HG02973 (cell line): ENCODE measurements at regions not wholly inside any gene's neighbourhood (a gene's known extent, or its start where the extent isn't known, plus 50 kb on each side); places are given as distances from the start of the nearest gene placed in this dataset.
A peak's percentile ranks its signal among the peaks of the same experiment; 100 is the strongest.
"Not testable (repeated sequence)": the region's sequence is repeated elsewhere in the genome, so short reads cannot be mapped to it uniquely, and the experiment has no call there.

Experiments used
- ATAC-seq: cut with Tn5 transposase; IDR thresholded peaks from one replicate; pipeline ENCODE4 v1.9.1; 2021; ENCODE audit warnings: moderate library complexity; ENCODE audit not compliant: unreplicated experiment

DNA sequence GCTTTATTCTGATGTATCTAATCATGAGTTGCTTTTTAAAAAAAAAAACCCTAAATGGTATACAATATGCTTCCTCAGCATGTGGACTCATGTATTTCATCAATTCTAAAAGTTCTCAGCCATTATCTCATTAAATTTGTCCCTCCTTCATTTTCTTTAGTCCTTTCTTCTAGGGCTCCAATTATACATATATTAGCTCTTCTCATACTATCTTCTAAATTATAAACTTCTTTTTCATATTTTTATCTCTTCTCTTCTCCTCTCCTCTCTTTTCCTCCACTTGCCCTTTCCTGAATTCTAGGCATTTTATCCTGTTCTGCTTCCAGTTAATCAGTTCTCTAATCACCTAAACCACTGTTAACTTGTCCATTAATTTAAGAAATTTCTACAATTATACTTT, 55.0 kb upstream of the IL33 start:
- ATAC-seq, result no peak

DNA sequence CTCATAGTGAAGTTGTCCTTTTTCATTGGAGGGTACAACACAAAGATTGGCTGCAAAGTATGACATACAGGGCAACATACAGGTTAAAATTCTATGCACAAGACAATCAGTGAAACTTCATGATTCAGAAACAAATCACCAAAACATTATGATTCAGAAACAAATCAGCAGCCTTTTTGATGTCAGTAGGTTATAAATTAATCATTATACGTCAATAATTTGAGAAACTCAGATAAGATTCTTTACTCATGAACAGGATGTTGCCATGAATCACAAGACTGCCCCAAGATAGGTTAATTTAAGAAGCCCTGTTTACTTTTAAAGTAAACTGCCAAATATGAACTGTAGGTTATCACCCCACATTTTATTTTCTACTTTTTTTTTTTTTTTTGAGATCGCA, 62.2 kb upstream of the IL33 start:
- ATAC-seq, result no peak

- no peak for ATAC-seq
Measured at GRCh38 chr9:6152788-6153187, 62.8 kb upstream of the IL33 start.

GRCh38 chr9:6150483-6150882, 65.1 kb upstream of the IL33 start:
- ATAC-seq, result no peak

DNA sequence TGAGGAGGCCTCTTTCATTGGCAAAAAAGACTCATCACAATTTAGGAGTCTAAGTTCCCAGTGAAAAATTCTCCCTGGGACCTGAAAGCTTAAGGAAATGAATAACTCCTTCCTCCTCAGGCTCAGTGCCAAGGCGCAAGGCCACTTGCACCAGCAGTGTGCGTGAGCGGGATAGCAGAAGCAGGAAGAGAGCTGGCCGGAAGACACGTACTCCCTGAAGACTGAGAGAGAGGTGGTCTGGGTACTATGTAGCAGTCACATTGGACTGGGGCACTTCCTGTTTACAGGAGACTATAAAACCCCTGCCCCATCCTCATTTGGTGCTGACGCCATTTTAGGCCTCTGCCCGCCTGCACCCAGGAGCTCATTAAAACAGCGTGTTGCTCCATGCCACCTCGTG, 66.3 kb upstream of the IL33 start:
- no peak for ATAC-seq

- ATAC-seq, result no peak
Measured at GRCh38 chr9:6147846-6148245, 67.8 kb upstream of the IL33 start.

DNA sequence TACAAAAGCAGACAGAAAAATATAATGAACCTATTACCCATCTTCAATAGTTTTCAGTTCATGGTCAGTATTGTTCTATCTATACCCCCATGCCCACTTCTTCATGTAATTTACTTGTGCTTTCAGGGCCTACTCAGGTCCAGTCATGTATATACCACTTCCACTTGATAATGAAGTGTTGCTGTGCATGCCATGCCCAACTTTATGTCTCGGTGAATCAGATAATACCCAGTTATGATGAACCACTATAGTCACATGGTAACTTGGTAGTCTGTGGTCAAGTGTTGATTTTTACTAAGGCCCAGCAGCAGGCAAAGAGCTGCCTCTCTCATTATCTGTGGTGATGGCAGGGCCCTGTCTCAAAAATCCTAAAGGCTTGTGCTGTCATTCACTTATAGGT, 70.7 kb upstream of the IL33 start:
- ATAC-seq, result no peak

GRCh38 chr9:6142799-6143454, 72.7 kb upstream of the IL33 start:
- ATAC-seq, result no peak

- not testable (repeated sequence) for ATAC-seq
Measured at GRCh38 chr9:6135780-6136179, 79.8 kb upstream of the IL33 start.

GRCh38 chr9:6134661-6135180, 80.9 kb upstream of the IL33 start:
- no peak for ATAC-seq

- peak; percentile 87 for ATAC-seq
Measured at GRCh38 chr9:6133346-6134063, 82.1 kb upstream of the IL33 start.

DNA sequence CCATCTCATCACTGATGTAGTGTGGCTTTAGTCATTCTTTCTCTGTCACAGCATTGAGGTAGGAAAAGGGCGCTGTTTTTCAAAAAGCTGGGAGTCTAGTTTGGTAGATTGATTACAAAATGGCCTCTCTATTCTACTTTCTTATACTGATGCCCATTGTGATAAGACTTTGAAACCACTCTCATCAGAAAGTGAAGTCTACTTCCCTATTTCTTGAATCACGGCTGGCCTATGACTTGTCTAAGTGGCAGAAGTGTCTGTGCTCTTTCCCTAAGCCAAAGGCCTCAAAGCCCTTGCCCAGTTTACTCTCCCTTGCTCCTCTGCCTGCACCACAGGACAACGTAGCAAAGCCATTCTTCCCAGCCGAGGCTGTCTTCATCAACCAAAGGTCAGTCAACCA, 83.0 kb upstream of the IL33 start:
- peak; percentile 43 for ATAC-seq

- no peak for ATAC-seq
Measured at GRCh38 chr9:6128030-6128429, 87.6 kb upstream of the IL33 start.

DNA sequence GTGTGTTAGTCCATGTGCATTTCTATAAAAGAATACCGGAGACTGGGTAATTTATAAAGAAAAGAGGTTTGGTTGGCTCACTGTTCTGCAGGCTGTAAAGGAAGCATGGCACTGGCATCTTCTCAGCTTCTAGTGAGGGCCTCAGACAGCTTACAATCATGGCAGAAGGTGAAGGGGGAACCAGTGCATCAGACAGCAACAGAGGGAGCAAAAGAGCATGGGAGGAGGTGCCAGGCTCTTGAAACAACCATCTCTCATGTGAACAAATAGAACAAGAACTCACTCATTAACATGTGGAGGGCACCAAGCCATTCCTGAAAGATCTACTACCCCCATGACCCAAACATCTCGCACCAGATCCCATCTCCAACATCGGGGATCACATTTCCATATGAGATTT, 89.2 kb upstream of the IL33 start:
- no peak for ATAC-seq

DNA sequence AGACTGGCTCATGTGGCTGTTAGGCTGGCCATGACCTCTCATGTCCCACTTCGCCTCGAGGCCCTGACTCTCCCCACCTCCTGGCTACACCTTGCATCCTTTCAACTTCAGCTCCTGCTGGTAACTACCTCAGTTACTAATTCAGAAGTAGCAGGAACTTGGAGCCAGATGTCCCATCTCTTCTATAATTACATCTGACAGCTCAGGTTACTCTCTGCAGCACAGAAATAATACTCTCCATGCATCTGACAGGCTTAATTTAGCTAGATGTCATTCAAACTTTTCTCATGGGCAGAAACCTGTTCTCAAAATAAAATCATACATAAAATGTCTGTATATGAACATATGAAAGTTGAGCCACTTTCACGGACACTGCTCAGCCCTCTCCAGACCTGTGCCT, 92.2 kb upstream of the IL33 start:
- no peak for ATAC-seq

- ATAC-seq, result no peak
Measured at GRCh38 chr9:6121707-6122106, 93.9 kb upstream of the IL33 start.

- no peak for ATAC-seq
Measured at GRCh38 chr9:6114424-6114823, 99.0 kb upstream of the RANBP6 start.

- no peak for ATAC-seq
Measured at GRCh38 chr9:6113819-6114218, 98.4 kb upstream of the RANBP6 start.

GRCh38 chr9:6113312-6113711, 97.9 kb upstream of the RANBP6 start:
- ATAC-seq, result no peak

- no peak for ATAC-seq
Measured at GRCh38 chr9:6109986-6110385, 94.6 kb upstream of the RANBP6 start.

DNA sequence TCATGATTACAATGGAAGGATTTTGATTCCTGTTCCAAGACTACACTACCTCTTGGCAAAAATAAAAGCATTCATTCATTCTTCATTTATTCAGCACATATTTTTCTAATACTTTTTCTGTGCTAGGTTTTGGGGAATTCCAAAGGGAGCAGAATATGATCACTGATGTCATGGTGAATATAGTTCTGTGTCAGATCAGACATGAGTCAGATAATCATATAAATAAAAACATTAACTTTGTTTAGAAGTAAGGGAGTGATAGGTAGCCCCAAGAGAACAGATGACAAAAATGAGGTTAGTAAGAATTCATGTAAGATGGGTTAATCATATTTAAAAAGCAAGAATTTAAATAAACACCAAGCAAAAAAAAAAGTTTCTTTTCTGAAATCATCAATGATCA, 94.1 kb upstream of the RANBP6 start:
- ATAC-seq, result no peak

- ATAC-seq, result peak; percentile 66
Measured at GRCh38 chr9:6106711-6107339, 91.4 kb upstream of the RANBP6 start.
